ENCODE measurements at regions not wholly inside any gene's neighbourhood (a gene's known extent, or its start where the extent isn't known, plus 50 kb on each side); places are given as distances from the start of the nearest gene placed in this dataset.
"Not testable (repeated sequence)": the region's sequence is repeated elsewhere in the genome, so short reads cannot be mapped to it uniquely, and the experiment has no call there.

DNA sequence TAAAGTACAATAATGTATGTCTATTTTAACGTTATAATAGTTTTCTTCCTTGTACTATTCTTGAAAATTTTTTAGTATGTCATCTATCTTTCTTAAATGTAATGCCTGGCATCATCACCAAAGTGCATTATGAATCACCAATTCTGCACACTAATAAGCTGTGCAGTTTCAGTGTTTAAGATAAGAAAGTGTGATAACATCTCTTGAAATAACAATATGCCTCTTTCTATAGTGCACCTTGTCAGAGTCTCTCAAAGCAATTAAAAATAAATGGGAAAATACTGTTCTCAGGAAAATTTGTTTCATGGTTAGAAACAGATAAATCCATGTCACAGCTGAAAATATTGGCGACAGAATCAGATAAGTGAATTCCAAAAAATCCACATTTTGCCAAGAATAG is 457.4 kb upstream of the PCDH10 start:
- TF ChIP-seq, protein P1, sequence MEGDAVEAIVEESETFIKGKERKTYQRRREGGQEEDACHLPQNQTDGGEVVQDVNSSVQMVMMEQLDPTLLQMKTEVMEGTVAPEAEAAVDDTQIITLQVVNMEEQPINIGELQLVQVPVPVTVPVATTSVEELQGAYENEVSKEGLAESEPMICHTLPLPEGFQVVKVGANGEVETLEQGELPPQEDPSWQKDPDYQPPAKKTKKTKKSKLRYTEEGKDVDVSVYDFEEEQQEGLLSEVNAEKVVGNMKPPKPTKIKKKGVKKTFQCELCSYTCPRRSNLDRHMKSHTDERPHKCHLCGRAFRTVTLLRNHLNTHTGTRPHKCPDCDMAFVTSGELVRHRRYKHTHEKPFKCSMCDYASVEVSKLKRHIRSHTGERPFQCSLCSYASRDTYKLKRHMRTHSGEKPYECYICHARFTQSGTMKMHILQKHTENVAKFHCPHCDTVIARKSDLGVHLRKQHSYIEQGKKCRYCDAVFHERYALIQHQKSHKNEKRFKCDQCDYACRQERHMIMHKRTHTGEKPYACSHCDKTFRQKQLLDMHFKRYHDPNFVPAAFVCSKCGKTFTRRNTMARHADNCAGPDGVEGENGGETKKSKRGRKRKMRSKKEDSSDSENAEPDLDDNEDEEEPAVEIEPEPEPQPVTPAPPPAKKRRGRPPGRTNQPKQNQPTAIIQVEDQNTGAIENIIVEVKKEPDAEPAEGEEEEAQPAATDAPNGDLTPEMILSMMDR (IDR thresholded peaks at IDR 0.05; ENCODE audit: low read depth, low read length): no peak
- TF ChIP-seq, protein P2, sequence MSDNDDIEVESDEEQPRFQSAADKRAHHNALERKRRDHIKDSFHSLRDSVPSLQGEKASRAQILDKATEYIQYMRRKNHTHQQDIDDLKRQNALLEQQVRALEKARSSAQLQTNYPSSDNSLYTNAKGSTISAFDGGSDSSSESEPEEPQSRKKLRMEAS (IDR thresholded peaks at IDR 0.05; ENCODE audit: low read depth, low read length): no peak
- no peak for TF ChIP-seq POLR2A (IDR thresholded peaks at IDR 0.05; ENCODE audit: extremely low read depth, insufficient read length)
- H3K4me3 ChIP-seq (ENCODE audit: low read depth, low read length): no peak overlapping the region
- DNase-seq (ENCODE audit: low read depth): no peak

DNA sequence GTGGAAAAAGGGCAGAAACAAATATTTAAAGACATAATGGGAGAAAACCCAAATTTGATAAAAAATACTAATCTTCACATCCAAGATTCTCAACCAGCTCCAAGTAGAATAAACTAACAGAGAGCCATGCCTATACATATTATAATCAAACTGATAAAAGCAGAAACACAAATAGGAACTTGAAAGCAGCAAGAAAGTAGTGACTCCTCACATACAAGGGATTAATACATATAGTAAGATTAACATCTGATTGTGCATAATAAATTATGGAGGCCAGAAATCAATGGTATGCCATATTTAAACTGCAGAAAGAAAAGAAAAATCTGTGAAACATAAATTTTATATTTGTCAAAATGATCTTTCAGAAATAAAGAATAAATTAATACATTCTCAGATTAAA is 454.3 kb upstream of the PCDH10 start:
- TF ChIP-seq, protein P2 (IDR thresholded peaks at IDR 0.05; ENCODE audit: low read depth, low read length): no peak
- TF ChIP-seq MYC (IDR thresholded peaks at IDR 0.05; ENCODE audit: low read depth, low read length): no peak
- no peak for TF ChIP-seq POLR2A (IDR thresholded peaks at IDR 0.05; ENCODE audit: extremely low read depth, insufficient read length)
- TF ChIP-seq, protein P1 (IDR thresholded peaks at IDR 0.05; ENCODE audit: low read depth, low read length): no peak
- DNase-seq (ENCODE audit: low read depth): no peak
- no peak overlapping the region for H3K4me3 ChIP-seq (ENCODE audit: low read depth, low read length)

DNA sequence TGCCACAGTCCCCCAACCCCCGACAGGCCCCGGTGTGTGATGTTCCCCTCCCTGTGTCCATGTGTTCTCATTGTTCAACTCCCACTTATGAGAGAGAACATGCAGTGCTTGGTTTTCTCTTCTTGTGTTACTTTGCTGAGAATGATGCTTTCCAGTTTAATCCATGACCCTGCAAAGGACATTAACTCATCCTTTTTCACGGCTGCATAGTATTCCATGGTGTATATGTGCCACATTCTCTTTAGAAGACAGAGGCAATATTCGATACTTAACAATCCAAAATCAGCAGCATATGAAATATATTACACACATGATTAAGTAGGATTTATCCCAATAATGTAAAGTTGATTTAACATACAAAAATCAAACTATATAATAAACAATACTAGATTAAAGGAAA is 451.6 kb upstream of the PCDH10 start:
- H3K4me3 ChIP-seq (ENCODE audit: low read depth, low read length); DNase-seq (ENCODE audit: low read depth): not testable (repeated sequence)

DNA sequence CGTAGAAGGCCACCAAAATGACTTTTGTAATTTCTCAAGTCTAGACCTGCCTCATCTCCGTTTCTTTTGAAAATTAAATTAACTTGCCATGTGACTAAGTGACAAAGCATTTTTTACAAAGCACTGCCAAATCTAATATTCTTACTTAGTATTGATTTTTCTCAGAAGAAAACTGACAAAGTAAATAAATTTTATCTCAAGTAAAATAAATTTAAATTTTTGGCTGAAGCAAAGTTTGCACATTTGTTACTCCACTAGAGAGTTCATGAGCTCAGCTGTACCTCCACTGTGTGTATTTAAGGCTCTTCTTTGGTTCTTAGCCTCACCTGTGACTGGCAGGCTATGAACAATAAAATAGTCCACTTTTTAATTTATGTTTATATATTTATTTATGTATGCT is 441.1 kb upstream of the PCDH10 start:
- TF ChIP-seq POLR2A (IDR thresholded peaks at IDR 0.05; ENCODE audit: extremely low read depth, insufficient read length): no peak
- TF ChIP-seq MYC (IDR thresholded peaks at IDR 0.05; ENCODE audit: low read depth, low read length): no peak
- TF ChIP-seq, protein P1 (IDR thresholded peaks at IDR 0.05; ENCODE audit: low read depth, low read length): no peak
- TF ChIP-seq, protein P2 (IDR thresholded peaks at IDR 0.05; ENCODE audit: low read depth, low read length): no peak
- no peak for DNase-seq (ENCODE audit: low read depth)
- no peak overlapping the region for H3K4me3 ChIP-seq (ENCODE audit: low read depth, low read length)

DNA sequence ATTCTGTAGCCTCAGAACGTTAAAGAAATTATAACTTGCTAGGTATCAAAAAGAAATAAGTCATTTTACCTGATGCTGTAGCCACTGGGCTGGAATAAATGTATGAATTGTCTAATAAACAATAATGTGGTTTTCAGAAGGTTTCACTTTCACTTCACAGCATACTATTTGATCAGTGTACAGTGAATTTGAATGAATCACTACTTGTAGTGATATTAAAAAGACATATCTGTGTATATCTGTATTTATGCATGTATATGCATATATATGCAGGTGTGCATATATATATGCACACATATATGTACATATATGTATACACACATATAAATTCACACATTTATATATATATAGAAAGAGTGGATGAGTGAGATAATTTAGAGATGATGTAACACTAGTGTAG is 440.0 kb upstream of the PCDH10 start:
- no peak for DNase-seq (ENCODE audit: low read depth)
- no peak overlapping the region for H3K4me3 ChIP-seq (ENCODE audit: low read depth, low read length)
- no peak for TF ChIP-seq POLR2A (IDR thresholded peaks at IDR 0.05; ENCODE audit: extremely low read depth, insufficient read length)
- TF ChIP-seq, protein P1 (IDR thresholded peaks at IDR 0.05; ENCODE audit: low read depth, low read length): no peak
- TF ChIP-seq MYC (IDR thresholded peaks at IDR 0.05; ENCODE audit: low read depth, low read length): no peak
- TF ChIP-seq, protein P2 (IDR thresholded peaks at IDR 0.05; ENCODE audit: low read depth, low read length): no peak

DNA sequence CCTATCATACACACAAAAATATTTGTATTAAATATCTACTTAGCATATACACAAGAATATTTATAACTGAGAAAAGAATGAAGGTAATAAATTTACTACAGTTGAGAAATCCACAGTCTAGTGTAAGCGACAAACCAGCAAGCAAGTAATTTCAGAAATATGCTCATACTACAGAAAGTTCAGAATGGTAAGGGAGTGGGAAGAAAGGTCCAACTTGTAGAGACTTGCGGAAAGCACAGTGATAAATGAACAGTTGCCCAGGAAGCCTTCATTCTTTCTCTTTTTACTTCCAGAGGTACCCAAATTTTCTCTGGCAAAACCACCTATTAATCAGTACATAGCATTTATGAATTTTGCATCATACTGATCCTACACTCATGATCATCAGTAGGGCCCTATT is 438.1 kb upstream of the PCDH10 start:
- no peak overlapping the region for H3K4me3 ChIP-seq (ENCODE audit: low read depth, low read length)
- DNase-seq (ENCODE audit: low read depth): no peak
- TF ChIP-seq POLR2A (IDR thresholded peaks at IDR 0.05; ENCODE audit: extremely low read depth, insufficient read length) (no peak), MYC (IDR thresholded peaks at IDR 0.05; ENCODE audit: low read depth, low read length) (no peak)
- TF ChIP-seq, protein P1 (IDR thresholded peaks at IDR 0.05; ENCODE audit: low read depth, low read length): no peak
- TF ChIP-seq, protein P2 (IDR thresholded peaks at IDR 0.05; ENCODE audit: low read depth, low read length): no peak
